PFSK-1 (cell line): ENCODE measurements at regions not wholly inside any gene's neighbourhood (a gene's known extent, or its start where the extent isn't known, plus 50 kb on each side); places are given as distances from the start of the nearest gene placed in this dataset.

ENCODE experiments used
- FOXP2 ChIP-seq: optimal IDR thresholded peaks from 2 replicates; pipeline ENCODE3; 2011; ENCODE audit warnings: borderline replicate concordance, control low read depth, inconsistent platforms; ENCODE audit not compliant: insufficient read depth; ENCODE audit errors: extremely low read length, extremely low read depth
- POLR2AphosphoS5 ChIP-seq: IDR thresholded peaks from 2 replicates; pipeline ENCODE4 v1.6.1; 2012; ENCODE audit warnings: low read depth, mild to moderate bottlenecking, control low read depth, low read length, moderate library complexity
- REST ChIP-seq, 2 experiments: IDR thresholded peaks; 2 replicates each; pipeline versions ENCODE4 v1.6.1 to v1.8.0; 2011 to 2012; ENCODE audit warnings: low read depth in 2 of 2, low read length in 2 of 2, control low read depth in 1 of 2, inconsistent platforms in 1 of 2, mild to moderate bottlenecking in 1 of 2, moderate library complexity in 1 of 2; ENCODE audit not compliant: insufficient read depth in 1 of 2
- SIN3A ChIP-seq: IDR thresholded peaks from 2 replicates; pipeline ENCODE4 v1.6.1; 2012; ENCODE audit warnings: mild to moderate bottlenecking, low read length, moderate library complexity, borderline replicate concordance; ENCODE audit not compliant: insufficient read depth
- TAF1 ChIP-seq: IDR thresholded peaks from 2 replicates; pipeline ENCODE4 v1.6.1; 2012; ENCODE audit warnings: low read length, control low read depth, borderline replicate concordance; ENCODE audit not compliant: insufficient read depth

GRCh38 chr13:90952326-90952725 is 395.2 kb upstream of the MIR17HG start:
- TF ChIP-seq FOXP2 (no peak), REST (IDR thresholded peaks at IDR 0.05; ENCODE audit: insufficient read depth in 1 of 2, low read depth in 2 of 2, low read length in 2 of 2) (no peak), POLR2AphosphoS5 (no peak), SIN3A (no peak), TAF1 (no peak)

- TF ChIP-seq REST (IDR thresholded peaks at IDR 0.05; ENCODE audit: insufficient read depth in 1 of 2, low read depth in 2 of 2, low read length in 2 of 2) (no peak), FOXP2 (no peak), TAF1 (no peak), POLR2AphosphoS5 (no peak), SIN3A (no peak)
Observed at GRCh38 chr13:90954605-90955195, 392.8 kb upstream of the MIR17HG start.

- TF ChIP-seq POLR2AphosphoS5 (no peak), SIN3A (no peak), FOXP2 (no peak), REST (IDR thresholded peaks at IDR 0.05; ENCODE audit: insufficient read depth in 1 of 2, low read depth in 2 of 2, low read length in 2 of 2) (no peak), TAF1 (no peak)
Observed at GRCh38 chr13:90956031-90956430, 391.5 kb upstream of the MIR17HG start.

GRCh38 chr13:90958866-90959265 is 388.6 kb upstream of the MIR17HG start:
- no peak for TF ChIP-seq TAF1
- no peak for TF ChIP-seq FOXP2
- TF ChIP-seq SIN3A: no peak
- no peak for TF ChIP-seq POLR2AphosphoS5
- TF ChIP-seq REST (IDR thresholded peaks at IDR 0.05; ENCODE audit: insufficient read depth in 1 of 2, low read depth in 2 of 2, low read length in 2 of 2): no peak
